ENCODE measurements at regions not wholly inside any gene's neighbourhood (a gene's known extent, or its start where the extent isn't known, plus 50 kb on each side); places are given as distances from the start of the nearest gene placed in this dataset.

DNA sequence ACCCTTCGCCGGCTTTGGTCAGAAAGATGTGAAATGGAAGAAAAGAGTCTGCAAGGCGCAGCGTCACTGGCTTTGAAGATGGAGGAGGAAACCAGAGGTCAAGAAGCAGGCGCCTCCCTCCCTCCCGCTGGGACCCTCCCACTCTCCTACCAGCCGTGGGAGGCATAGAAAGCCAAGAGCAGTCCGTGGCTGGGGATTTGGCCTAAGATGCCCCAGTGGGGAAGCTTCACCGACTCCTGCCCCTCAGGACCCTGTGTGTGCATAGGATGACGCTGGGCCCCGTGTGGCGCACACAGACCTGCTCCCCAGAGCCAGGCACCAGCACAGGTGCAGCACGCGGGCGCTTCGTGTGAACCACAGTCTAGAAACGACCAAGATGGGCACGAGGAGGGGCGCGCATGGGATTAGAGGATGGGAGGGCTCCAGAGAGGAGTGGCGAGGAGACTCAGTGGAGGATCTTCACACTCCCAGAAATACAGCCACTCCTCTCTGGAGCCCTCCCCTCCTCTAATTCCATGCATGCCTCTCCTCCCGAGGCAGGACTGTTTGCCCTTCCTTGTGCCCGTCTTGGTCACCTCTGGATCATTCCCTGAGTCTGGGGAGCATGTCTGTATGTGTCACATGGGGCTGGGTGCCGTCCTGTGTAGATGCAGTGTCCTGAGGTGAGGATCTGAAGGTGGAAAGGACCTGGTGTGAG lies 194.3 kb downstream of the TEX29 start:
- TF ChIP-seq, protein P1, sequence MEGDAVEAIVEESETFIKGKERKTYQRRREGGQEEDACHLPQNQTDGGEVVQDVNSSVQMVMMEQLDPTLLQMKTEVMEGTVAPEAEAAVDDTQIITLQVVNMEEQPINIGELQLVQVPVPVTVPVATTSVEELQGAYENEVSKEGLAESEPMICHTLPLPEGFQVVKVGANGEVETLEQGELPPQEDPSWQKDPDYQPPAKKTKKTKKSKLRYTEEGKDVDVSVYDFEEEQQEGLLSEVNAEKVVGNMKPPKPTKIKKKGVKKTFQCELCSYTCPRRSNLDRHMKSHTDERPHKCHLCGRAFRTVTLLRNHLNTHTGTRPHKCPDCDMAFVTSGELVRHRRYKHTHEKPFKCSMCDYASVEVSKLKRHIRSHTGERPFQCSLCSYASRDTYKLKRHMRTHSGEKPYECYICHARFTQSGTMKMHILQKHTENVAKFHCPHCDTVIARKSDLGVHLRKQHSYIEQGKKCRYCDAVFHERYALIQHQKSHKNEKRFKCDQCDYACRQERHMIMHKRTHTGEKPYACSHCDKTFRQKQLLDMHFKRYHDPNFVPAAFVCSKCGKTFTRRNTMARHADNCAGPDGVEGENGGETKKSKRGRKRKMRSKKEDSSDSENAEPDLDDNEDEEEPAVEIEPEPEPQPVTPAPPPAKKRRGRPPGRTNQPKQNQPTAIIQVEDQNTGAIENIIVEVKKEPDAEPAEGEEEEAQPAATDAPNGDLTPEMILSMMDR (optimal IDR thresholded peaks at IDR 0.05 in 1 of 3, IDR thresholded peaks at IDR 0.05 in 1 of 3, conservative IDR thresholded peaks at IDR 0.05 in 1 of 3; ENCODE audit: extremely low read depth in 1 of 3, insufficient read depth in 2 of 3, low read length in 3 of 3): no peak
- no peak for TF ChIP-seq EZH2 (IDR thresholded peaks at IDR 0.05; ENCODE audit: low read length)

Measured in keratinocyte (primary cell).